Left kidney (tissue), 1 donor: ENCODE measurements at regions not wholly inside any gene's neighbourhood (a gene's known extent, or its start where the extent isn't known, plus 50 kb on each side); places are given as distances from the start of the nearest gene placed in this dataset.
A peak's percentile ranks its signal among the peaks of the same experiment; 100 is the strongest.

Experiments used
- DNase-seq: peaks from one replicate; pipeline ENCODE4 v3.0.0-alpha.2; 2013

DNA sequence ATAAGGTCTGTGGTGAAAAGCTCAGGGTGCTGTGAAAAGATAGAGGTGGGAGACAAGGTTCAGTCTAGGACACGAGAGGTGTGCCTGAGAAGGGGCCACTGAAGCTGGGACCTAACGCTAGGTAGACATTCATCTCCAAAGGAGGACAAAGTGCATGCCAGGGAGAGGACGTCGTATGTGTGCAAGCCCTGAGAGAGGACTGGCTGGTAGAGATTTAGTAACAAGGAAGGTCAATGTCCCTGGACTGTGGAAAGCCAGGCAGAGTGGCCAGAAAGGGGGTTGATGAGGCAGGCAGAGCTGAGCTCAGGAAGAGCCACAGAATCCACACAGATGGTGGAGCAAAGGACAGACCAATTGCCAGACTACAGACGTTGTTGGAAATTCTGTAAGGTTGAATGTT lies 817.6 kb downstream of the CCSER2 start:
- DNase-seq: no peak

- DNase-seq: no peak
These were observed 819.2 kb downstream of the CCSER2 start for GRCh38 chr10:85147346-85148250.

- no peak for DNase-seq
These were observed 820.6 kb downstream of the CCSER2 start for GRCh38 chr10:85148693-85149640.

GRCh38 chr10:85149766-85150165 lies 821.4 kb downstream of the CCSER2 start:
- DNase-seq: no peak

DNA sequence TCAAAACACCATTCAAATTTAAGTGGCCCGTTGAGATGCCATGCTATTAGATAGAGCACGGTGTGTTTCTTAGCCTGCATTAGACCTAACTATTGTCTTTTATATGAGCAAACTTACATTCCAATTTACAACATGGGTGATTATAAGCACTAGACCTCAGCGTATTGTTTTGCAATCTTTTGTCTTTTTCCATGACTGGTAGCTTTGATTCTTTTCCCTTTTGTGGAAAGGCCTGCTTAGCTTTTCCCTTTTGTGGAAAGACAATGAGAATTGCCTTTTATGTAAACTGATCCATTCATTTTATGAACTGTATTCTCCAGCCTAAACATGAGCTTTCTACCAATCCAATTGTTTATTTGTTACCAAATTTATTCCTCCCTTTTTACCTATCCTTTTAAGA lies 823.1 kb downstream of the CCSER2 start:
- no peak for DNase-seq

GRCh38 chr10:85152496-85152895 lies 824.1 kb downstream of the CCSER2 start:
- peak; percentile 6 for DNase-seq

GRCh38 chr10:85152911-85153310 lies 824.5 kb downstream of the CCSER2 start:
- no peak for DNase-seq

GRCh38 chr10:85157206-85157605 lies 828.8 kb downstream of the CCSER2 start:
- no peak for DNase-seq

DNA sequence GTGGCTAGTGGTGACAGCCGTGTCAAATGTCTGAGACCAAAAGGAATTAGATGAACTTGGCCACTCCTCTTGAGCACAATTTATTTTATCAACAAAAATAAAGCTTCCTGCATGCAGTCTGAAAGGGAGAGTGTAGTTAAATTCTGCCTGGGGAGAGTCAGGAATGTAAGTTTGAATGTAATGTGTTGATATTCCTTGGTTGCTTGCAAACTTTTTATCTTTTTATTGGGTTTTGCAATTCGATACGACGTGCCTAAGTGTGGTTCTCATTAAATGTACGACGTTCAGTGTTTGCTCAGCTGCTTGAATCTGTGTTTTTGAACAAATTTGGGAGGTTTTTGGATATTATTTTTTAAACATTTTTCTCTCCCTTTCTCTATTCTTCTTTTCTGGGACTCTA lies 839.9 kb downstream of the CCSER2 start:
- no peak for DNase-seq

- no peak for DNase-seq
These were observed 841.6 kb downstream of the CCSER2 start for GRCh38 chr10:85170026-85170425.

DNA sequence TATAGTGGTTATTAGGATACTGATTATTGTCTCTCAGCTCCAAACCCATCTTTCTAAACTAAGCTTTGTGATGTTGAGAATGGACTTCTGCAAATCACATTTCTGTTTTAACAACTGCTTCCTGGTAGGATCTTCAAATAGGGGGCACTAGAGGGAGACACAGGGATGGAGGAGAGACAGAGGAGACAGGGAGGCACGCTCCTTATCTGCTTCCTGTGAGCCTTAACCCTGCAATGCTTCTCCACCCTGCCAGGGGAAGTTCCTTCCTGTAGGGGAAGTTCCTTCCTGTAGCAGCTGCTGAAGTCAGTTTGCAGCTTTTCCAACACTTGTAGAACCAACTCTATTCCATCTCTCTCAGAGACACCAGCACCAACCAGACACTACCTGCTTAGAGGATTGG lies 847.2 kb downstream of the CCSER2 start:
- no peak for DNase-seq

- DNase-seq: no peak
These were observed 849.4 kb downstream of the CCSER2 start for GRCh38 chr10:85177767-85178166.

DNA sequence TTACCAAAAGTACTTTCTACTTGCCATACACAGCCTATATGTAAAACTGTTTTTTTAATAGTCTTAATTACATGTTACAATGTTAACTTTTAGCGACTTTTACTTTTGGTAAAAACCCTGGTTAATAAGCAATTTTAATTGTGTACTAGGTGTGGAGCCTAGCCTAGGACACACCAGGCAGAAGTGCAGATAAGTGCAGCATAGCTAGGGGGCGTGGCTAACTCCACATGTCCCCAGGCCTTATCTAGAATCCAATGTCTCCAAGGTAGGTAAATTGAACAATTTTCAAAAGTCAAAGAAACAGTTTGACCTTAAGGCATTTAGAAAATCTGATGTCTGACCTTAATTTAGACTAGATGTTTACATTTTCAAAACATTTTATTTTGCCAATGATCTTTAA lies 858.7 kb downstream of the CCSER2 start:
- DNase-seq: no peak

DNA sequence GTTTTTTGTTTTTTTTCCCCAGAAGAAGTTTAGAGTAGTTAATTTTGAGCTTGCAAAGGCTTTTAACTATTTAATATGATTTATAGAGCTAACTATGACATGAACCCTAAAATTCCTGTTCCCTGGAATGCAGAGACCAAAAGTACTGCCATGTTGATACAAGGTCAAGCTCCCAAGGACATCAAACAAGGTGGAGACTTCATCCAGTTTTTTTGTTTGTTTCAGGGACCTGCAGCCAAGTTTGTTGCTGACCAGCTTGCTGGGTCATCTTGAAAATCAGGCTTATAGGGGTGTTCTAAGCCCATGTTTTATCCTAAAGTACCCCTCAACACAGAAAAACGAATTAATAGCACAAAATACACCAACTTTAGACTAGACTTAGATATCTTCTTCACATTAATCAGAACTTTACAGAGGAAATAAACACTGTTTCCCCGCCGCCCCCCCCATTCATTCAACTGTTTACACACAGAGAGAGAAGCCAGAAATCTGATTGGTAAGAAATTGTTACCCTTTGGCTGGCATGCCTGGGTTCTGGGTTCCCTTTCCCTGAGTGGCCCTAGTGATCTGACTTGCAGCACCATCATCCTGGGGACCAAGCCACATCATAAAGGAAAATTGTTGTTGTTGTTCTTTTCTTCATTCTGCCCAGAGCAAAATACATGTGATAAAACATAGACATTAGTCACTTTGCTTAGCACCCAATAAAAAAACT lies 860.5 kb downstream of the CCSER2 start:
- DNase-seq: no peak

DNA sequence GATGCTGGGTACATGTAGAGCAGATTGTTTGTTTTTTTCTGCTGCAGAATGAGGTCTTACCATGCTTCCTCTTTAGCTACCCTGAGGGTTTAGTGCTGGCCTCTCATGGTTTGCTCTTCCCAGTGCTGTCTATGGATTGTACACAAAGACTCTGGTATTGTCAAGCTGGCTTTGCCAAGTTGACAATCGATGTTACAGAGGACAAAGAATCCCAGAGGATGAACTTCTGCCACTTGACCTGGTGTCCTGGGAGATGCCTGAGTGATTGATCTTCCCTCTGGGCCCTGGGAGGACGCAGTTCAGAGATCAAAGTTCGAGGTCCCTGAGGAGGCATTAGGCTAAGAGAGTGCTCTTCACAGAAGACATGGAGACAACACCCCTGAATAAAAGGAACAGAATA lies 865.4 kb downstream of the CCSER2 start:
- DNase-seq: no peak

DNA sequence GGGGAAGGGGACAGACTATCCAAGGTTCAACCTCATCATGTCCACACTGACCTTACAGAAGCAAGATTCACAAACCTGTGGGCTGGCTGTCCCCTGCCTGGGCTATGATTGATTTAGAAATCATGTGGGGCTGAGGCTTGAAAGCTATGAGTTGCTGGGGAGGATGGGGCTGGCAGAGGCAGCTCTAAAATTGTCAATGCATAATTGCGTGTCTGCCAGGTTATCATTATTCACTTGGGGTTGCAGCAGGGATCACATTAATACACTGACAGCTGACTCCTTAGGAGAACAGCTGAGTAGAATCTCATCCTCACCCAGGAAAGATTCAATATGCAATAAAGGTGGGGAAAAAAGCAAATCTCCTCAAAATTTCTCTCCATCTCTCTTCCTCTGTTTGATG lies 866.3 kb downstream of the CCSER2 start:
- no peak for DNase-seq

- DNase-seq: no peak
These were observed 867.2 kb downstream of the CCSER2 start for GRCh38 chr10:85195596-85195995.

GRCh38 chr10:85204814-85205213 lies 876.4 kb downstream of the CCSER2 start:
- no peak for DNase-seq

DNA sequence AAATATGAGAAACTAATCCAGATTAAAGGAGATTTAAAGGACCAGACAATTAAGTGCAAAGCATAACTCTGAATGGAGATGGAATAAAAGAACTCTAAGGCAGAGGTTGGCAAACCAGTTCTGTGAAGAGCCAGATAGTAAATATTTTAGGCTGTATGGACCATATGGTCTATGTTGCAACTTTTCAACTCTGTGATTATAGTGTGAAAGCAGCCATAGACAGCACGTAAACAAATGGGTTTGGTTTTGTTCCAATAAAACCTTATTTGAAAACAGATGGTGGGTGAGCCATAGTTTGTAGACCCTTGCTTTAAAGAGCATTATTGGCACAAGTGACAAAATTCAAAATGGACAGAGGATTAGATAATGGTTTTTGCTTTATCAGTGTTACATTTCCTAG lies 884.1 kb downstream of the CCSER2 start:
- no peak for DNase-seq

GRCh38 chr10:85213493-85213892 lies 885.1 kb downstream of the CCSER2 start:
- no peak for DNase-seq

DNA sequence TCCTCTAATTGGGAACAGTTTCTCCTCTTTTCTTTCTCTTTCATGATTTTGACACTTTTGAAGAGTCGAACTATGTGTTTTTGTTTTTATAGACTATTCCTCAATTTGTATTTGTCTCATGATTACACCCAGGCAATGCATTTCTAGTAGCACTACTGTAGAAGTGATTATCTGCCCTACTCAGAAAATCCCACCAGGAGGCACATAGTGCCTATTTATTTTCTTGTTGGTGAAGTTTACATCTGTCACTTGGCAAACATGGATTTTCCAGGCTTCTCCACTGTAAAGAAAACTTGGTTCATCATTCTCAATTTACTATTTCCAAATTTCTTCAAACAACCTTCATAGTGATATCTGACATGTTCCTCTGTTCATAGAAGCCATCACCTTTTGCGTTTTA lies 893.9 kb downstream of the CCSER2 start:
- DNase-seq: no peak

DNA sequence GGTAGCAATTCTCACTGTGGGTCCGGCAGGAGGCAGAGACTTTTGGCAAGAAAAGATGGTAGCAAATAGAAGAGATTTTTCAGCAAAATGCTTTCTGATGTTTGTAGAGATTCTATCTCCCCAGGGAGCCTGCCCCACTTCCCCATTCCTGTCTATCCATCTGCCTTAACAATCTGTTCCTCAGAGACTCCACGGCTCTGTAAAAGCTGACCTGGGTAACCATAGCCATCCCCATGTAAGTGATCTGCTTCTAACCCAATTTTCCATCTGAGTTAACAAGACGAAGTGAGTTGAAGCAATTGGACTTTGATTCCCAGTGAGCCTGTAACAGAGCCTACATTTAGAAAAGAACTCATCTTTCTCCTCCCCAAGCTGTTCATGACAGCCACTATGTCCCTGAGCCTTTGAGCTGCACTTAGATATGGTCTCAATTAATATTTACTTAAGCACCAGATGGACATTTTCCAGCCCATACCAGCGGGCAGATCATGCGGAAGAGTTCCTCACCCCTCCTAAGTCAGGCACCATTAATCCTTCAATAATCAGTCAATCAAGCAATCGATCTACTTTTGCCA lies 896.1 kb downstream of the CCSER2 start:
- no peak for DNase-seq
